K562 (cell line): ENCODE measurements at regions not wholly inside any gene's neighbourhood (a gene's known extent, or its start where the extent isn't known, plus 50 kb on each side); places are given as distances from the start of the nearest gene placed in this dataset.

Source experiments
- ATAC-seq: fragments of 200-7000 bp; cut with Tn5 transposase; 3 replicates; pipeline ENCODE4 v1.9.1; 2020; ENCODE audit warnings: moderate library complexity
- BruUV-seq: library from RNA; stranded (reverse); fragments of 400-500 nt; replicated peaks from 2 replicates; lab custom pipeline; 2021; lab: Mats Ljungman, UMichigan
- CTCF ChIA-PET: fragments of 300-600 bp; formaldehyde crosslinking; extraction: SDS; loops from one replicate; lab custom pipeline; 2021; ENCODE audit warnings: low intra/inter-chr PET ratio; lab: Yijun Ruan, JAX
- POLR2A ChIA-PET: fragments of 300-600, 350-650 bp; sonication (Branson Sonifier 250); formaldehyde crosslinking; extraction: SDS; loops from one replicate; lab custom pipeline; 2021; ENCODE audit warnings: antibody characterized with exemption, inconsistent platforms; lab: Yijun Ruan, JAX
- DNase-seq, 4 experiments: peaks; one replicate each; pipeline versions ENCODE4 v3.0.0 to v3.0.0-alpha.2; 2011 to 2018; ENCODE audit warnings: low spot score in 3 of 4, mixed read lengths in 3 of 4; ENCODE audit errors: extremely low read depth in 1 of 4
- FAIRE-seq: peaks from 2 replicates; lab custom pipeline; 2011; peaks lifted over from hg19 to GRCh38; lab: Jason Lieb, UNC
- H2AFZ ChIP-seq: 2 replicates; pipeline ENCODE4 v1.6.0; 2011; ENCODE audit warnings: low read depth, low read length, control low read depth, inconsistent platforms
- H3K27ac ChIP-seq: fragments of 200-600 bp; 3 replicates; pipeline ENCODE4 v1.8.0; 2011; ENCODE audit warnings: low read depth, mild to moderate bottlenecking, control low read depth, inconsistent platforms, low read length, moderate library complexity, mixed read lengths; ENCODE audit errors: extremely low read depth
- H3K27me3 ChIP-seq, 2 experiments: fragments of 300-600 bp in 1 of 2; 2 replicates in 1 of 2; 3 replicates in 1 of 2; pipeline versions ENCODE4 v1.6.0 to v1.8.0; 2011; ENCODE audit warnings: inconsistent platforms in 2 of 2, low read length in 2 of 2, mild to moderate bottlenecking in 1 of 2, mixed read lengths in 1 of 2, moderate library complexity in 1 of 2; ENCODE audit not compliant: control insufficient read depth in 2 of 2, insufficient read depth in 2 of 2
- H3K36me3 ChIP-seq: fragments of 300-600 bp; 3 replicates; pipeline ENCODE4 v1.8.0; 2011; ENCODE audit warnings: mild to moderate bottlenecking, low read length, inconsistent platforms; ENCODE audit not compliant: control insufficient read depth, insufficient read depth
- H3K4me1 ChIP-seq, 2 experiments: fragments of 200-600 bp in 1 of 2; replicated peaks in 1 of 2; 2 replicates in 1 of 2; 3 replicates in 1 of 2; pipeline versions ENCODE4 v1.5.1 to v1.8.0; 2011; ENCODE audit warnings: inconsistent platforms in 2 of 2, low read length in 2 of 2, mild to moderate bottlenecking in 1 of 2, mixed read lengths in 1 of 2, moderate library complexity in 1 of 2; ENCODE audit not compliant: control insufficient read depth in 2 of 2, insufficient read depth in 2 of 2
- H3K4me2 ChIP-seq: 2 replicates; pipeline ENCODE4 v1.6.1; 2011; ENCODE audit warnings: low read length, control low read depth, inconsistent platforms, mixed read lengths; ENCODE audit not compliant: insufficient read depth
- H3K4me3 ChIP-seq: fragments of 200-600 bp; sonication (generic), shearing (Covaris generic); 2 replicates; pipeline ENCODE4 v1.5.1; 2016; ENCODE audit warnings: control low read depth, inconsistent platforms
- H3K79me2 ChIP-seq: fragments of 200-600 bp; 3 replicates; pipeline ENCODE4 v1.8.0; 2011; ENCODE audit warnings: low read length, inconsistent platforms; ENCODE audit not compliant: control insufficient read depth, insufficient read depth
- H3K9ac ChIP-seq, 2 experiments: 2 replicates each; pipeline versions ENCODE4 v1.6.0 to v1.6.1; 2011; ENCODE audit warnings: low read depth in 2 of 2, low read length in 2 of 2, control low read depth in 1 of 2, inconsistent platforms in 1 of 2, mild to moderate bottlenecking in 1 of 2, mixed read lengths in 1 of 2; ENCODE audit not compliant: insufficient read depth in 1 of 2
- H3K9me1 ChIP-seq: one replicate; pipeline ENCODE4 v1.6.0; 2011; ENCODE audit warnings: inconsistent platforms, mild to moderate bottlenecking, low read length, moderate library complexity; ENCODE audit not compliant: control insufficient read depth, insufficient read depth
- H3K9me3 ChIP-seq: replicated peaks from 2 replicates; pipeline ENCODE4 v1.5.1; 2011; ENCODE audit warnings: low read depth, low read length, inconsistent platforms; ENCODE audit not compliant: control insufficient read depth, insufficient read depth
- H4K20me1 ChIP-seq: replicated peaks from 2 replicates; pipeline ENCODE4 v1.6.1; 2011; ENCODE audit warnings: low read length, inconsistent platforms, mixed read lengths; ENCODE audit not compliant: control insufficient read depth, insufficient read depth
- HES1 ChIP-seq: fragments of 450-650 bp; IDR thresholded peaks from 2 replicates; pipeline ENCODE4 v1.6.1; 2016; ENCODE audit warnings: low read depth, mild to moderate bottlenecking, moderate library complexity
- KAT2B ChIP-seq: IDR thresholded peaks from one replicate; pipeline ENCODE4 v1.6.1; 2012; ENCODE audit warnings: low read depth, mild to moderate bottlenecking, control low read depth, inconsistent platforms, low read length, moderate library complexity
- KDM2B ChIP-seq: fragments of 250-450 bp; sonication (Bioruptor Pico); IDR thresholded peaks from 2 replicates; pipeline ENCODE4 v1.8.0; 2021; ENCODE audit warnings: mild to moderate bottlenecking, moderate library complexity
- MBD1 ChIP-seq: fragments of 250-450 bp; sonication (Bioruptor Pico); IDR thresholded peaks from 2 replicates; pipeline ENCODE4 v1.8.0; 2022; ENCODE audit warnings: inconsistent platforms
- MIER1 ChIP-seq: fragments of 450-650 bp; IDR thresholded peaks from 2 replicates; pipeline ENCODE4 v1.6.1; 2016; ENCODE audit warnings: antibody characterized with exemption, mild to moderate bottlenecking, low read depth
- POU5F1 ChIP-seq: fragments of 150-350 bp; IDR thresholded peaks from 2 replicates; pipeline ENCODE4 v1.6.1; 2014; ENCODE audit warnings: borderline replicate concordance, low read length, low read depth, mild to moderate bottlenecking; ENCODE audit not compliant: partially characterized antibody
- SAFB2 ChIP-seq: fragments of 200-400 bp; formaldehyde crosslinking; IDR thresholded peaks from 2 replicates; pipeline ENCODE4 v1.6.1; 2018; ENCODE audit warnings: borderline replicate concordance, low read length, low read depth, moderate library complexity; ENCODE audit not compliant: severe bottlenecking
- SIN3A ChIP-seq, 2 experiments: fragments of 150-350 bp in 1 of 2; IDR thresholded peaks; 2 replicates each; pipeline ENCODE4 v1.6.1; 2011 to 2016; ENCODE audit warnings: borderline replicate concordance in 2 of 2, low read depth in 2 of 2, low read length in 2 of 2, mild to moderate bottlenecking in 2 of 2, moderate library complexity in 2 of 2; ENCODE audit not compliant: control insufficient read depth in 1 of 2
- SMARCE1 ChIP-seq: fragments of 450-650 bp; IDR thresholded peaks from 2 replicates; pipeline ENCODE4 v1.7.1; 2016; ENCODE audit warnings: mild to moderate bottlenecking
- TCF3 ChIP-seq: sonication (generic); formaldehyde crosslinking; IDR thresholded peaks from 2 replicates; pipeline ENCODE4 v1.4.0; 2020; ENCODE audit warnings: mild to moderate bottlenecking, missing genetic modification reagents
- TCF7L2 ChIP-seq: fragments of 150-350 bp; IDR thresholded peaks from 2 replicates; pipeline ENCODE4 v1.6.1; 2016; ENCODE audit warnings: low read depth, mild to moderate bottlenecking, low read length, moderate library complexity
- USF2 ChIP-seq: sonication (generic); formaldehyde crosslinking; IDR thresholded peaks from 2 replicates; pipeline ENCODE4 v1.5.0; 2020; ENCODE audit warnings: missing genetic modification reagents
- ZSCAN29 ChIP-seq: fragments of 450-650 bp; IDR thresholded peaks from 2 replicates; pipeline ENCODE4 v1.6.1; 2017
- WGBS: fragments of 100-300 bp; shearing (Covaris generic); methylation state at CpG from one replicate; pipeline ENCODE4 v1.1.6; 2016; ENCODE audit warnings: low coverage, mixed read lengths; ENCODE audit not compliant: insufficient coverage; ENCODE audit errors: missing lambda C conversion rate; 5-methylcytosine and 5-hydroxymethylcytosine counted together
- in situ Hi-C: fragments of 300-500 bp; cut with MboI; formaldehyde crosslinking; loops from 4 replicates; pipeline ENCODE4 v1.15.0; 2018; ENCODE audit warnings: inconsistent platforms, mixed read lengths
- intact Hi-C: fragments of 100-400 bp; cut with micrococcal nuclease; formaldehyde crosslinking; loops from 2 replicates; pipeline ENCODE4 v1.14.2; 2022
- TF ChIP-seq, protein P1 (sequence below): fragments of 250-450 bp; sonication (Bioruptor Pico); IDR thresholded peaks from 2 replicates; pipeline ENCODE4 v1.5.0; 2021
- TF ChIP-seq, protein P2 (sequence below), 2 experiments: IDR thresholded peaks; 2 replicates each; pipeline ENCODE4 v1.6.1; 2012; ENCODE audit warnings: improper control_type of control experiment in 2 of 2, low read depth in 2 of 2, low read length in 2 of 2, borderline replicate concordance in 1 of 2

GRCh38 chr9:1294641-1295258 lies 244.6 kb downstream of the DMRT2 start:
- H3K27me3 ChIP-seq, result no peaks in the 10 kb centered on the region
- no TSS peak for BruUV-seq
- 0% methylated on average over 3 of the region's 3 CpGs for WGBS
- no peaks in the 10 kb centered on the region for H3K9me1 ChIP-seq
- no peaks in the 10 kb centered on the region for H4K20me1 ChIP-seq
- H3K27ac ChIP-seq, result no peak overlapping the region
- no peaks in the 10 kb centered on the region for H3K9me3 ChIP-seq
- DNase-seq (no peak), FAIRE-seq (no peak), ATAC-seq (no peak)
- no peak for TF ChIP-seq ZSCAN29
- TF ChIP-seq HES1, result no peak
- no peak for TF ChIP-seq POU5F1
- TF ChIP-seq KAT2B, result no peak
- TF ChIP-seq MBD1 (CRISPR knock-in tag), result no peak
- no peak for TF ChIP-seq USF2 (CRISPR knock-in tag)
- no peak for TF ChIP-seq KDM2B (CRISPR knock-in tag)
- TF ChIP-seq TCF3, result no peak
- TF ChIP-seq, protein P1, sequence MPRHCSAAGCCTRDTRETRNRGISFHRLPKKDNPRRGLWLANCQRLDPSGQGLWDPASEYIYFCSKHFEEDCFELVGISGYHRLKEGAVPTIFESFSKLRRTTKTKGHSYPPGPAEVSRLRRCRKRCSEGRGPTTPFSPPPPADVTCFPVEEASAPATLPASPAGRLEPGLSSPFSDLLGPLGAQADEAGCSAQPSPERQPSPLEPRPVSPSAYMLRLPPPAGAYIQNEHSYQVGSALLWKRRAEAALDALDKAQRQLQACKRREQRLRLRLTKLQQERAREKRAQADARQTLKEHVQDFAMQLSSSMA, result no peak
- TF ChIP-seq MIER1, result no peak
- no peak for TF ChIP-seq SIN3A (IDR thresholded peaks at IDR 0.05; ENCODE audit: borderline replicate concordance in 2 of 2, control insufficient read depth in 1 of 2, low read depth in 2 of 2, low read length in 2 of 2)
- TF ChIP-seq, protein P2, sequence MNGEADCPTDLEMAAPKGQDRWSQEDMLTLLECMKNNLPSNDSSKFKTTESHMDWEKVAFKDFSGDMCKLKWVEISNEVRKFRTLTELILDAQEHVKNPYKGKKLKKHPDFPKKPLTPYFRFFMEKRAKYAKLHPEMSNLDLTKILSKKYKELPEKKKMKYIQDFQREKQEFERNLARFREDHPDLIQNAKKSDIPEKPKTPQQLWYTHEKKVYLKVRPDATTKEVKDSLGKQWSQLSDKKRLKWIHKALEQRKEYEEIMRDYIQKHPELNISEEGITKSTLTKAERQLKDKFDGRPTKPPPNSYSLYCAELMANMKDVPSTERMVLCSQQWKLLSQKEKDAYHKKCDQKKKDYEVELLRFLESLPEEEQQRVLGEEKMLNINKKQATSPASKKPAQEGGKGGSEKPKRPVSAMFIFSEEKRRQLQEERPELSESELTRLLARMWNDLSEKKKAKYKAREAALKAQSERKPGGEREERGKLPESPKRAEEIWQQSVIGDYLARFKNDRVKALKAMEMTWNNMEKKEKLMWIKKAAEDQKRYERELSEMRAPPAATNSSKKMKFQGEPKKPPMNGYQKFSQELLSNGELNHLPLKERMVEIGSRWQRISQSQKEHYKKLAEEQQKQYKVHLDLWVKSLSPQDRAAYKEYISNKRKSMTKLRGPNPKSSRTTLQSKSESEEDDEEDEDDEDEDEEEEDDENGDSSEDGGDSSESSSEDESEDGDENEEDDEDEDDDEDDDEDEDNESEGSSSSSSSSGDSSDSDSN (IDR thresholded peaks at IDR 0.05; ENCODE audit: borderline replicate concordance in 1 of 2, low read depth in 2 of 2, low read length in 2 of 2), result no peak
- TF ChIP-seq SAFB2, result no peak
- TF ChIP-seq TCF7L2, result no peak
- no peak for TF ChIP-seq SMARCE1
- ChIA-PET POLR2A (no interaction called here), CTCF (no interaction called here)
- H3K4me2 ChIP-seq, result no peak overlapping the region
- no peak overlapping the region for H3K9ac ChIP-seq
- in situ Hi-C loops (no loop called here), intact Hi-C loops (no loop called here)
- H3K4me1 ChIP-seq, result no peaks in the 10 kb centered on the region
- no peaks in the 10 kb centered on the region for H3K36me3 ChIP-seq
- H3K4me3 ChIP-seq, result no peak overlapping the region
- no peak overlapping the region for H2AFZ ChIP-seq
- no peaks in the 10 kb centered on the region for H3K79me2 ChIP-seq
